CD4-positive, alpha-beta T cell treated with Interleukin-6 for 4 hours (primary cell): ENCODE measurements at regions not wholly inside any gene's neighbourhood (a gene's known extent, or its start where the extent isn't known, plus 50 kb on each side); places are given as distances from the start of the nearest gene placed in this dataset.
"Not testable (repeated sequence)": the region's sequence is repeated elsewhere in the genome, so short reads cannot be mapped to it uniquely, and the experiment has no call there.

Source experiments
- DNase-seq: peaks from one replicate; pipeline ENCODE4 v3.0.0-alpha.2; 2020; ENCODE audit warnings: mixed read lengths

DNA sequence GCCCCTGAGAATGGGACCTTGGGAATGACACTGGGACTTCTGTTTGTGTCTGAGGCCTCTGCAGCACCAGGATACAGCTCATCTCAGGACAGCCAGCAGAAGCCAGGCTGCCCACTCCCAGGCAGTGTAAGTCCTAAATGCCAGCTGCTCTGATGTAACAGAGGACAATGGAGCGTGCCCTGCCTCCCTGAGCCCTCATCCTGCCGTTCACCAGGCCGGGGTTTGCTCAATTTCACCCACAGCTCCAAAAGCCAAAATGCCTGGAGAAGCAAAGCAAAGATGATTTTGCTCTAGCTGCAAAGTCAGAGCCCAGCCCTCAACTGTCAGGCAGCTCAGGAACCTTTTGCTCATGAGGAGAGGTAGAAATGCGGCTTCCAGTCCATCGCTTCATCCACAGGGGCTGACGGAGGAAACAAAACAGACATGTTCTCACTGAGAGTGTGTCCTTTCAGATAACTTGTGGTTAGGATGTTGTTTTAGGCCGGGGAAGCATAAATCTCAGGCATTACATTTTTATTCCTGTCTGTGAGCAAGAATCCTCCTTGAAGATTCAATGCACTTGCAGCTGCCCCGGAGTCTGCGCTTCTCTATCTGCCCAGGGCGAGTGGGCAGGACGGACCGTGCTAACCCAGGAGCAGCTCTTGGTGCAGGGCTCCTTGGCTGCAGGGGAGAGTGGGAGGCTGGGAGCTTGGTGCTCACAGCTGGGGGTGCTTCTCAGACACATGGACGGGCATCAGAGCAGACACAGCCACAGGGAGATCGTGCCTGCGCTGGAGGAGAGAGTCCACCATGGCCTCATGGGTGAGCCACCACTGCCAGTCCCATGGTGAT, 83.2 kb upstream of the CHST15 start:
- DNase-seq: no peak

DNA sequence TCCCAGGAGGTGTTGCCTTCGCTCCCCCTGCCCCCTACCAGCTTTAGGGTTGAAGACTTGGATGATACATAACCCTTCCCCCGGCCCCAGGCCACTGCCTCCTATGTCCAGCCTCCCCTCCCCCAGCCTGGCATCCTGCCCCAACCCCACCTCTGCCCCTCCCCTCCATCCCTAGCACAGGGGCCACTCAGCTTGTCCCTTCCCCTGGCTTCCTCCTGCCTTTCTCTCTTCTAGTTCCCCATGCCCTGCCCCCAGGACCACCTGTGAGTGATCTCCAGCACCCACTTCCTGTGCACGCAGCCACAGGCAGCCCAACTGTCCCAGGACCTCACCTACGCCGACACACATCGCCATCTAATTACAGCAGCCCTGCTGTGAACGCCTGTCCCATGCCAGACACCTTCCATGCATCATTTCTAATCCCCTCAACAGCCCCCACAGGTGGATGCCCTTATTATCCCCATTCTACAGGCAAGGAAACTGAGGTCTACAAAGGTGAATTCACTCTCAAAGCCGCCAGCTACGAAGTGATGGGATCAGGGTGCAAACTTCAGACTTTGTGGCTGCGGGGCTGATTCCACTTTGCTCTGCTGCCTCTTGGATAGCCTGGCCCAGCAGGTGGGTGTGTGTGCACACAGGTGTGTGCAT, 82.4 kb upstream of the CHST15 start:
- no peak for DNase-seq

DNA sequence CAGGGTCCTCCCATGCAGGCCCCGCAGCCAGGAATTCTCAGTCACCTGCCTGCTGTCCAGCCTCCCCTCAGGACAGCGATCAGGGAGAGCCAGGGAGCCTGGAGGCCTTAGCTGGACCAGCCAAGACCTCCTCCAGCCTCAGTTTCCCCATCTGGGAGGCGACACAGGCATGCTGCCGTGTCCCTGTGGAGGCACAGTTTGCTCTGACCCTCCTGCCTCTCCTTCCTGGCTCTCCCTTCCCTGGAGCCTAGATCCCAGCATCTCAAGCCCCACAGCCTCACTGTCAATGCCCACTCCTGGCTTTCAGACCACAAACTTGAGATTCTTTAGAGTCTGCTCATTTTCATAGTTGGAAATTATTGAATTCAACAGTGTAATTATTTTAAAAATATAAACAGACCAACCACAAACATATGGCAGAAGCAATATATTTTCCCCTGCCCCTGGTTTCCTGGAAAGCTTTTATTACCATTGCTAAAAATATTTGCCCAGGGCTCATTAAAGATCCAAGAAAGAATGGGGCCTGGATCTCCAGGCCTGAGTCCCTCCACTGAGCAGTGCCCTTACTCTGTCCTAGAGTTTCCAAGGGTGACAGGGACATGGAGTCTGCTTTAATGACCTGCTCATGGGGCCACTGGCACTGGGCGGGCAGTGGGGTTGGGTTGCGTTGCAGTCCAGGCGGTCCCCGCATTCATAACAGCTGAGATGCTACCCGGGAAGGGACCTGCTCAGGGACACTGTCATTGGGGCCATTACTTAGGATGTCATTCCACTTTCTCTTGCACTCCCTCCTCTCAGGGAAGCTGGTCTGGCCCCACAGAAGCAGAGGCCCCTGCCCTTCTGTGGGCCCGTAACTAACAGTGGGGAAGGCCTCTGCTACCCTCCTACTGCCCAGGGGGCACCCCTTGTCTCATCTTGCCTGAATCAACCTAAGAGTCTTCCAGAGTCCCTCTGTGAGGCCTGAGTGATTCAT, 81.6 kb upstream of the CHST15 start:
- no peak for DNase-seq

DNA sequence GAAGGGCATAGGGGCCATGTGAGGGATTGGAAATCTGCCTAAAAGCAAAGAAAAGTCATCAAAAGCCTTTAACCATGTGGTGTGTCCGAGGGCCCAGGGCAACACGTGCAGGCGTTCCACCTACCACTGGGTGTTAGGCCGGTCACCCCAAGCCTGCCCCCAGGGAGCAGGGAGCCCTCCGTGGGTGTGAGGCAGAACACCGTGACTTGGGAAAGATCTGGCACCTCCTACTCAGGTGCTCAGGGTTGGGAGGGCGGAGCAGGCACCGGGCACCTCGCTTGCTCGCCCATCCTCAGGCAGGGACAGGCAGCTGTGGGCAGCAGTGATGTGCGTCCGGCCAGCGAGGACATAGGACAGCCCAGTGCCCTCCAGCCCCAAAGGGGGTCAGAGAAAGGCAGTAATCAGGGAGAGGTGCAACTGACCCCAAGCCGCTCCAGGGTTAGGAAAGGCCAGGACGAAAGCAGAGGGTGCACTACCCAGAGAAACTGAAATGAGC, 80.7 kb upstream of the CHST15 start:
- no peak for DNase-seq

DNA sequence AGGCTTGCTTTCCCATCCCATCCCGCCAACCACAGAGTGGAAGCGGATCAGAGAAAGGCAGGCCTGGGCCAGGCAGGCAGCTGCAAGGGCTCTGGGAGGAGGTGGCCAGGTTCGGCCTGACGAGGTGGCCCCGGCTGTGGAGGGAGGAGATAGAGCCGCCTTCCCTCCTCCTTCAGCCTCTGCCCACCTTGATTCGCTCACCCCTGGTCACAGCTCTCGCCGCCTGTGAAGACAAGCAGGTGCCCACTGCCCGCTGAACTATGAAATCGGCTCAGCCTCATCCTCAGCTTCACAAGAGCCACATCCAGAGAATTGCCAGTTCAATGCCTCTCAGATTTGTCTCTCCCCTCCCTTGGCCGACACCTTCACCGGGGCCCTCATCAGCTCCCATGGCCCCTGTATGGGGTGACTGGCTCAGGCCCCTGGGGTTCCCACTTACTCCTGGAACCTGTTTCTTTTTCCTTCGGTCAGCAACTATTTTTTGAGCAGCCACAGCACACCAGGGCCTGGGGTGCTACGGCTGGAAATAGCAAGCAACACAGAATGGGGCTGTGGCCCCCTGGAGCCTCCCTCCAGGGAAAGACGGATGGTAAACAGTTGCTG, 80.0 kb upstream of the CHST15 start:
- DNase-seq: no peak

DNA sequence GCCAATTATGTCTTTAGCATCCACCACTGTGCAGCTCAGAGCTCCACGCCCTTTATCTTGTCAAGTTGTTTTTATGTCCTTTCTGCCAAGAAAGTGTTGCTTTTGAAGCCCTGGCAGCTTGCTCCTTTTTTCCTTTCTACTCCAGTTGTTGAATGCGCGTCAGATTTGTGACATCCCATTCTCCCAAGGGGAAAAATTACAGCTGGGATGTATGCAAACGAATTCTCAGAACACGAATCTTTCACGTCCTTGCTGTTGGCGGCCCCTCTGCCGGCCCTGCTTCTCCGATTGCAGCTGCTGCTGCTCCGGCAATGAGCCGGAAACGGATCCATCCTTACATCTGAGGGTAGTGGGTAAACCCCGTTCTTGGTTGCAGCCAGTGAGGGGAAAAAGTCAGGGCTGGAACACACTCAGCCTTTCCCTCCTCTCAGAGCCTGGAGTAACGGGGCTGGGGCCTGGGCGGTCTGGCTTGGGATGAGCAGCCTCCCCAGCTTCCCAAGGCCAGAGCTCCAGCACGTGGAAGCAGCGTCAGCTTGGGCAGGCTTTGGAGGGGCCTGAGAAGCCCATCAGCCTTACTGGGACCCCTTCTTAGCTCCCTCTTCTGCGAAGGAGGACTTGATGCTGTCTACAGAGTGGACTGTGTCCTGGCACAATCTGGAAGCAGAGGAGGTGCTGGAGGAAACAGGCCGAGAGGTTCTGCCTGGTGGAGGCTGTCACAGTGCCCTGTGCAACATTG, 79.0 kb upstream of the CHST15 start:
- DNase-seq: no peak

DNA sequence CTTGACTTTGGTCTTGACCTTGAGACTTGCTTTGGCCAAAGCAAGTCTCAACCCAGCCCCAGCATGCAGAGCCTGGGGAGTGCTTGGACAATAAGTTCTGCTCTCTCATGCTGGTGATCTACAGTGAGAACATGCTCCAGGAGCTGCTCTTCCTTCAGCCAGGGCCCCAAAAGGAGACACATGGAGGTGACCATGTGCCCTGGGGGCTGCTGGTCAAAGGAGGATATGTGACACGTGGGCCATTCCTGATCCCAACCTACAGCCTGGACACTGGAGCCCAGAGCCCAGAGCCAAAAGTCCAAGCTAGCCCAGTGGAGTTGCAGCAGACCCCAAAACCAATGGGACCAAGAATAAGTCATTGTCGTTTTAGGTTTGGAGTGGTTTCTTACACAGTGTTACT, 78.2 kb upstream of the CHST15 start:
- no peak for DNase-seq

DNA sequence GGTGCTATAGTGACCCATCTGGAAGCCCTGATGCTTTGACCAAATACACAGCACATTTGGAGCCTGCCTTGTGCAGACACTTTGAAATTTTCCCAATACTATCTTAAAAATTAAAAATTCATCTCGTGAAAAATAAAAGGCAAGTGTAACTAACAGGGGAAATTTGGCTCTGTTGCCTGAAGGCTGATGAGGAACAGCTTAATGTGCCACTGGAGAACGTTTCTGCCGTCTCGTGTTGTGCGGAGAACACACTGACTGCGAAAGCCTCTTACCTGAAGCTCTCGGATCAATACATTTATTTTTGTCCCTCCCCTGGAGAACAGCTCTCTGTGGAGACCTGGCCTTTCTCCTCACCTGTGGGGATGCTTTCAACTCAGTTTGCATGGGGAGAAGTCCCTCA, 77.2 kb upstream of the CHST15 start:
- DNase-seq: no peak

DNA sequence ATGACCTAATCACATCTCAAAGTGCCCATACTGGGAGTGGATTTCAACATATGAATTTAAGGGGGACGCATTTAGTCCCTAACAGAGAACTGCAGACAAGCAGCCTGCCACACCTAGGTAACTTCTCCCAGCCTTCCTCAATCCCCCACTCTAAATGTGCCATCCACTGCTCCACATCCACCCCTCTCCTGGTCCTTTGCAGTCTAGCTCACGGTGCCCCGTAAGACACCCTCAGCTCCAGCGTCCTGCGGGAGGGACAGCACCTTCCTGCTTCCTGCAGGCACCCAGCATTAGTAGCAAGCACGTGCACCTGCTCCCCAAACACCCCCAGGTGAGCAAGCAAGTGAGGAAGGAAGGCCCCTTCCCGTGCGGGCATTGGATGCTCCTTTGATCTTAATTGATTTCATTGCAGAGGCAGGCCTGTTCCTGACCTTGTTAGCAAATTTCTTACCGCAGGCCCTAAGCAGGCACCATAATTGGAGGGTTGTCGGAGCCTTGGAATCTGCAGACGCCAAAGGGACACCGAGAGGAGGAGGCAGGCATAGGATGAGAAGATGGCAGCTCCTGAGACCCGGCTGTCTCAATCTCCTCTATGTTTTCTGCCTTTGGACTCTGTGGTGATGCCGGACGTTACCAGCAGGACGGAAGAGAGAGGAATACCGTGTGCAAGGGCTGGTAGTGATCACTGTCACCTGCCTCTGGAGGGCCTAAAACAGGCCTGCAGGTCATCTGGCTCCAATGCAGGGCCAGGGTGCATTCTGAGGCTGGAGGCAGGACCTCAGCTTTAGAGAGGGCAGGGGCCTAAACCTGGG, 75.8 kb upstream of the CHST15 start:
- no peak for DNase-seq

DNA sequence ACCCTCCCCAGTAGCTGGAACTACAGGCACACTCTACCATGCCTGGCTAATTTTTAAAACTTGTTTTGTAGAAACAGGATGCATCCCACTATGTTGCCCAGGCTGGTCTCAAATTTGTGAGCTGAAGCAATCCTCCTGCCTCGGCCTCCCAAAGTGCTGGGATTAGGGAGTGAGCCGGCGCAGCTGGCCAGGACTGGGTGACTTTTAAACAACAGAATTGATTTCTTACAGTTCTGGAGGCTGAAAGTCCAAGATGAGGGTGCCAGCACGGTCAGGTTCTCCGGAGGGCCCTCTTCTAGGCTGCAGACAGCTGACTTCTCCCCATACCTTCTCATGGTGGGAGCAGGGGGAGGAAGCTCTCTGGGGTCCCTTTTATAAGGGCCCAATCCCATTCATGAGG, 75.2 kb upstream of the CHST15 start:
- DNase-seq: no peak

DNA sequence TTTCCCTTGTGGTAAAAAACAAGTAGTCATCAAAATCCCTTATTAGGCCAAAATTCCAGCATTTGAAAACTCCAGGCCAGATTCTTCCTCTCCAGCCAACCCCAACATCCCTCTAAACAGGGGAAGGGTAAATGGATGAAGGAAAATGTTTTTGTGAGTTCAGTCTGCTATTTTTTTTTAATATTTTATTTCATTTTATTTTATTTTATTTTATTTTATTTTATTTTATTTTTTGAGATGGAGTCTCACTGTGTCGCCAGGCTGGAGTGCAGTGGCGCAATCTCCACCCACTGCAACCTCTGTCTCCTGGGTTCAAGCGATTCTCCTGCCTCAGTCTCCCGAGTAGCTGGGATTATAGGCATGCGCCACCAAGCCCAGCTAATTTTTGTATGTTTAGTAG, 74.5 kb upstream of the CHST15 start:
- DNase-seq: not testable (repeated sequence)

DNA sequence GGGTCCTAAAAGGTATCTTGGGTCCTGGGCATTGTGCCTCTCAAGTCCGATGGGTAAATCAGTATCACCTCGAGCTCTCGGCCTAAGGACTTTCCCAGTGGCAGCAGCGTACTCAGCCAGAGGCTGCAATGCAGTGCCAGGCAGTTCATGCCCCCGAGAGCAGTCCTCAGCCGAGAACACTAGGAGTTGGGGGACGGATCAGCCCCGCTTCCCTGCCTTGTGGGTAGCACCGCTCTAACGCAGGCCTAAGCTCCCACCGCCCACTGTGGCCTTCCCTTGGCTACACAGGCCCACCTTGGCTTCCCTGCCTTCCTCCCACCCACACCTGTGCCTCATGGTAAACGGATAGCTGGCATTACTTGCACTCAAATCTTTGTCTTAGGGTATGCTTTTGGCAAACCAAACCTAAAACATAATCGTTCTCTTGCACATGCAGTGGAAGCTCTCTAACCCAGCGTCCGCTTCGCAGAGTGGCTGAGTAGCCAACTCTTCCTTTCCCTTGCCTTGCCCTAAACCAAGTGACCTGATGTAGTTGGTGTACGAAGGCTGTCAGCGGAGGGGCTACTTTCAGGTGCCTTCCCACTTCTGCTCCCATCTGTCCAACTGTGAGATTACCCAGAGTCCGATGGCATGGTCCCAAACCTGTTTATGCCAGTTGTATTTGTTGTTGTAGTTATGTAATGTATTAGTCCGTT, 73.2 kb upstream of the CHST15 start:
- DNase-seq: no peak

DNA sequence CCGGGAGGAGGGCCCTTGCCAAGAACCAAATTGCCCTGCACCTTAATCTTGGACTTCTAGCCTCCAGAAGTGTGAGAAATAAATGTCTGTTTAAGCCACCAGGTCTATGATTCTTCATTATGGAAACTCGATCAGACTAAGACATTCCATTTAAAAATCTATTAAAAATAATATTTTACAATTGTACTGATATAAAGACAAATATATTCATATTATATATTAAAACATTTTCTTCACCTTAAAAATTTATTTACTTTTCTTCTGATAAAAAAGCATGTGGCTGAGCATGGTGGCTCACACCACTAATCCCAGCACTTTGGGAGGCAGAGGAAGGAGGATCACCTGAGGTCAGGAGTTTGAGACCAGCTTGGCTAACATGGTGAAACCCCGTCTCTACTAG, 72.4 kb upstream of the CHST15 start:
- no peak for DNase-seq

DNA sequence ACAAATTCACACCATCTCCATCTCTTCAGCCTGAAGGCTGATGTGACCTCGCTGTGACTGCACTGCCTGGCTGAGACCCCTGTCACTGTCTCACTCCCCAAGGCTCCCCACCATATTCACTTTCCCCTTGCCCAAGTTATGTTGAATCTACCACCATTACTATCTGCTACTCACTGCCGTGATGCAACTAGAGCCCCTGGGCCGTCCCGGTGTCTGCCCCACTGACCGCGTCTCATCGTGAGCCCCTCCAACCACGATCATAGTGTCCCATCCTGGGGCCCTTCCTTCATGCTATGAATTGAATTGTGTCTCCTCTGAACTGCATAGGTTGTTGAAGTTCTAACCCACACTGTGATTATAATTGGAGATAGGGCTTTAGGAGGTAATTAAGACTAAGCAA, 71.9 kb upstream of the CHST15 start:
- DNase-seq: no peak

DNA sequence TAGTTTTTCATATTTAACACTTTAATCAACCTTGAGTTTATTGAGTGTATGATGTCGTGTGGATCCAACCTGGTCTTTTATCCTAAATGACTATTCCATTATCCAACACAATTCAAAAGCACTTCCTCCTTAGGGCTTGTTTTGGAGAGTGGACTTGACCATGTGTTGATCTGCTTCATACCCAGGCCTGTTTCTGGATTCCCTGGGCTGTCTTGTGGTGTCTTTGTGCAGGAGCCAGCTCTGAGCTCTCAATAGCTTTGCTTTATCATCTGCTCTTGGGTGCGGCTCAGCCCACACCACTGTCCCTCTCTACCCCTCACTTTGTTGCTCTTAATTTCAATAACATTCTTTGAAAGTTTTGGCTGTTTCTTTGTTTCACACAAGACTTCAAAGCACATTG, 70.9 kb upstream of the CHST15 start:
- no peak for DNase-seq

DNA sequence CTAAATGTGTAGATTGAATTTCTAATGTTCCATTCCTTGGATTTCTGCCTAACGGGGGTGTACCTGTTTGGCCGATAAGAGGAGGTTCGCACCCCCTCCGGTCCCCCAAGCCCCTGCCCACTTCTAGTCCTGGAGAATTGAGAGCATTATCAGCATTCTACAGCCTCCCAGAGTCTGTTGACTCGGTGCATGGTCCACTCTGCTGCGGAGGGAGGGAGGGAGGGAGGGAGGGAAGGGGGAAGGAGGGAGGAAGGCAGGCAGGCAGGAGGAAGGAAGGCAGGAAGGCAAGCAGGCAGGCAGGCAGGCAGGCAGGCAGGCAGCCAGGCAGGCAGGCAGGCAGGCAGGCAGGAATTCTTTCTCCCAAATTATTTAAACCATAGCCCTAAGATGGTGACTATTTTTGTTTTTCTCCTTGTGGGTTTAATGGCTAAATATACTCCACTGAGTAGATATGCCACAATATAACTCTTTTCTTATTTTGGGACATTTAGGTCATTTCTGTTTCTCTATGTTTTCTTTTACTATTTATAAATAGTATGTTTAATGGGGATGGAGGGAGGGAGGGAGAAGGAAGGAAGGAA, 69.5 kb upstream of the CHST15 start:
- no peak for DNase-seq

DNA sequence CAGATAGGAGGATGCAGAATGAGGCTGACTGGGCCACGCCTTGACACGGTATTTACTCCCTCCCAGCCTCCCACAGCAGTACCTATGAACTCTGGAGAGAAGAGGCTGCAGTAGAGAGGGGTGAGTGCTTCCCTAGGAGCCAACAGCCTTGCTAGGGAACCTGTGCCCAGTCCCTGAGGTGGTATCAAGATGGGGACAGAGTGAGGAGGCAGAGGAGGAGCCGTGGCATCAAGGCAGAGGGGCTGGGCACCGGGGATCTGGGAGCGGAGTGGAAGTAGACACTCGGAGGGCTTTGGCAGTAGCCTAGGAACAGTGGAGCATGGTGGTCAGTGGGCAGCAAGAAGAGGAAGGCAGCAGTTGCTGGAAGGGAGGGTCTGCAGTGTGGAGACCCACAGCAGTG, 68.7 kb upstream of the CHST15 start:
- no peak for DNase-seq

DNA sequence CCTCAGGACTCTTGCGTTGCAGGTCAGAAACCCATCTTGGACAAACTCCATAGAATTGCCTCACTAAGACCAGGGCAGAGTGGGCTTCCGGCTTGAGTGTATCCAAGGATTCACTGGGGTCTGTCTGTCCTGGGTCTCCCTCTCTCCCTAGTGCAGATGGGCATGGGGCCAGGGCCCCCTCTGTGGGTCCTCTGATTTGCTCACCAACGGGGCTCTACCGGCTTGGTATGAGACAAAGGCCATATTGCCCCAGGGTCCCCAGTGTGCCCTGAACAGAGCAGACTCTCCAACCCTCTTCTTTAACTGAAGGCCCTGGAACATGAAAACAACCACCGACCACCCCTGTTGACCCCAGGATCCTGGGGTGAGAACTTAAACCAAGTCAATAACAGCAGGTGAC, 68.2 kb upstream of the CHST15 start:
- no peak for DNase-seq

DNA sequence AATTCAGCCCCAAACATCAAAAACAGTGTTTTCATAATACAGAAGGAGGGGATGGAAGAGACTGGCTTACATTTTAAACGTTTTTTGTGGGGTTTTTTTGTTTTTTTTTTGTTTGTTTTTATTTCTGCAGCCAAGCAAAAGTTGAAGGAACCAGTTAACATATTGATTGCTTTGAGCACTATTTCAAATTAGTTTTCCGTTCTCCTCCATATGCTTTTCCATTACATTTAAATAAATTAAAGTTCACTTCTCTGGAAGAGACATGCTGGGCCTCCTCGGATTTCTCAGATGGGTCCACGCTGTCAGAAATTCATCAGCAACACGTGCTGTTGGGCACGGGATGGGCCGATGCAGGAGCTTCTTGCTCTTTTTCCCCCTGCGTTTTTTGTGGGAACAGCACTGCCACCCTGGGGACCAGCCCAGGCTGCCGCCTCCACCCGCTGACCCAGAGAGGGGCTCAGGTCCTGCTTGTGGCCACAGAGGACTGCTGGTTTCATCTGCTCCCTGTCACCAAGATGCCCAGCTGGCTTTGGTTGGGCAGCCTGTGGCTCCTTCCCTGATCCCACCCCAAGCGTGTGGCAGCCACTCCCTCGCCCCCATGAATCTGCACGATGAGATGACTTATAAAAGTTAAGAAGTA, 67.7 kb upstream of the CHST15 start:
- DNase-seq: no peak

DNA sequence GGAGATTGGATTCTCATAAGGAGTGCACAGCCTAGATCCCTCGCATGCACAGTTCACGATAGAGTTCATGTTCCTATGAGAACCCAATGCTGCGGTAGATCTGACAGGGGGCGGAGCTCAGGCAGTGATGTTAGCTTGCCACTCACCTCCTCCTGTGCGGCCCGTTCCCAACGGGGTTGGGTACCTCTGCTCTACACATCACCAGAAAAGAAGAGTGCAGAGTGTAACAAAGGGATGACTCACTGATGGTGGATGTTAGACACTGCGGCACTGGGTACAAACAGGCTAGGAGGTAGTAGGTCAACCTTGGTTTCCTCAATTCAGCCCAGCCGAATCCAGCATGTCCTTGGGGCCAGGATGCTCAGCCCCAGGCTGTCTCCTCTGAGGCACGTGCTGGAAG, 66.8 kb upstream of the CHST15 start:
- no peak for DNase-seq
